ENCODE measurements at regions not wholly inside any gene's neighbourhood (a gene's known extent, or its start where the extent isn't known, plus 50 kb on each side); places are given as distances from the start of the nearest gene placed in this dataset.

- no peak for TF ChIP-seq POLR2AphosphoS5 (IDR thresholded peaks at IDR 0.05)
- no peak for TF ChIP-seq EP300 (conservative IDR thresholded peaks at IDR 0.05; ENCODE audit: poor library complexity, severe bottlenecking)
Observed at GRCh38 chr1:60273185-60273584, 199.6 kb upstream of the C1orf87 start.
